Loucy (cell line): ENCODE measurements at regions not wholly inside any gene's neighbourhood (a gene's known extent, or its start where the extent isn't known, plus 50 kb on each side); places are given as distances from the start of the nearest gene placed in this dataset.

Experiments used
- EZH2phosphoT487 ChIP-seq: fragments of 200-600 bp; IDR thresholded peaks from 2 replicates; pipeline ENCODE4 v1.6.1; 2018; ENCODE audit warnings: antibody characterized with exemption, mild to moderate bottlenecking, moderate library complexity, borderline replicate concordance
- TF ChIP-seq, protein P1 (sequence below): fragments of 200-600 bp; sonication (generic); conservative IDR thresholded peaks from 2 replicates; pipeline ENCODE4 v1.5.1; 2014; ENCODE audit warnings: mild to moderate bottlenecking, antibody characterized with exemption, low read length

- TF ChIP-seq, protein P1, sequence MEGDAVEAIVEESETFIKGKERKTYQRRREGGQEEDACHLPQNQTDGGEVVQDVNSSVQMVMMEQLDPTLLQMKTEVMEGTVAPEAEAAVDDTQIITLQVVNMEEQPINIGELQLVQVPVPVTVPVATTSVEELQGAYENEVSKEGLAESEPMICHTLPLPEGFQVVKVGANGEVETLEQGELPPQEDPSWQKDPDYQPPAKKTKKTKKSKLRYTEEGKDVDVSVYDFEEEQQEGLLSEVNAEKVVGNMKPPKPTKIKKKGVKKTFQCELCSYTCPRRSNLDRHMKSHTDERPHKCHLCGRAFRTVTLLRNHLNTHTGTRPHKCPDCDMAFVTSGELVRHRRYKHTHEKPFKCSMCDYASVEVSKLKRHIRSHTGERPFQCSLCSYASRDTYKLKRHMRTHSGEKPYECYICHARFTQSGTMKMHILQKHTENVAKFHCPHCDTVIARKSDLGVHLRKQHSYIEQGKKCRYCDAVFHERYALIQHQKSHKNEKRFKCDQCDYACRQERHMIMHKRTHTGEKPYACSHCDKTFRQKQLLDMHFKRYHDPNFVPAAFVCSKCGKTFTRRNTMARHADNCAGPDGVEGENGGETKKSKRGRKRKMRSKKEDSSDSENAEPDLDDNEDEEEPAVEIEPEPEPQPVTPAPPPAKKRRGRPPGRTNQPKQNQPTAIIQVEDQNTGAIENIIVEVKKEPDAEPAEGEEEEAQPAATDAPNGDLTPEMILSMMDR: no peak
- TF ChIP-seq EZH2phosphoT487: no peak
These were observed 106.3 kb downstream of the HNRNPD start for GRCh38 chr4:82267506-82267905.
